Fibroblast of lung (primary cell): ENCODE measurements at regions not wholly inside any gene's neighbourhood (a gene's known extent, or its start where the extent isn't known, plus 50 kb on each side); places are given as distances from the start of the nearest gene placed in this dataset.

Experiments
- DNase-seq, 2 donors: peaks; one replicate each; pipeline versions ENCODE4 v3.0.0 to v3.0.0-alpha.2; 2010; ENCODE audit warnings: low read depth in 2 of 2
- H2AFZ ChIP-seq: 2 replicates; pipeline ENCODE4 v1.5.1; 2012; ENCODE audit warnings: low read length, control low read depth, inconsistent platforms
- H3K27ac ChIP-seq: 2 replicates; pipeline ENCODE4 v1.5.1; 2011; ENCODE audit warnings: low read length, control low read depth; ENCODE audit not compliant: insufficient read depth
- H3K27me3 ChIP-seq: 2 replicates; pipeline ENCODE4 v1.5.1; 2011; ENCODE audit warnings: mild to moderate bottlenecking, low read length; ENCODE audit not compliant: control insufficient read depth, insufficient read depth
- H3K36me3 ChIP-seq: 2 replicates; pipeline ENCODE4 v1.5.1; 2011; ENCODE audit warnings: low read length; ENCODE audit not compliant: control insufficient read depth, insufficient read depth
- H3K4me1 ChIP-seq: 2 replicates; pipeline ENCODE4 v1.5.1; 2011; ENCODE audit warnings: low read length; ENCODE audit not compliant: control insufficient read depth, insufficient read depth; ENCODE audit errors: extremely low read depth
- H3K4me2 ChIP-seq: 2 replicates; pipeline ENCODE4 v1.5.1; 2011; ENCODE audit warnings: low read length, control low read depth; ENCODE audit not compliant: insufficient read depth; ENCODE audit errors: extremely low read depth
- H3K4me3 ChIP-seq, 4 experiments: fragments of 200-600 bp in 1 of 4; sonication (generic) in 1 of 4; replicated peaks in 1 of 4; 2 replicates each; pipeline ENCODE4 v1.5.1; 2011 to 2016; ENCODE audit warnings: low read length in 4 of 4, low read depth in 3 of 4, mild to moderate bottlenecking in 3 of 4, control low read depth in 2 of 4, inconsistent platforms in 1 of 4, mixed read lengths in 1 of 4; ENCODE audit not compliant: insufficient read depth in 1 of 4; ENCODE audit errors: control extremely low read depth in 1 of 4
- H3K79me2 ChIP-seq: 2 replicates; pipeline ENCODE4 v1.5.1; 2012; ENCODE audit warnings: mild to moderate bottlenecking, low read length, inconsistent platforms; ENCODE audit not compliant: control insufficient read depth, insufficient read depth
- H3K9ac ChIP-seq: 2 replicates; pipeline ENCODE4 v1.5.1; 2011; ENCODE audit warnings: mild to moderate bottlenecking, low read length, control low read depth; ENCODE audit not compliant: insufficient read depth
- H3K9me3 ChIP-seq: 2 replicates; pipeline ENCODE4 v1.5.1; 2012; ENCODE audit warnings: low read depth, low read length; ENCODE audit not compliant: control insufficient read depth, insufficient read depth
- H4K20me1 ChIP-seq: 2 replicates; pipeline ENCODE4 v1.5.1; 2011; ENCODE audit warnings: low read length; ENCODE audit not compliant: control insufficient read depth, insufficient read depth; ENCODE audit errors: extremely low read depth
- CTCF ChIP-seq, 2 donors: IDR thresholded peaks in 1 of 2; conservative IDR thresholded peaks in 1 of 2; 1 replicate in 1 of 2; 2 replicates in 1 of 2; pipeline ENCODE4 v1.5.1; 2011 to 2012; ENCODE audit warnings: low read length in 2 of 2, control low read depth in 1 of 2, inconsistent platforms in 1 of 2, low read depth in 1 of 2, mild to moderate bottlenecking in 1 of 2
- EZH2 ChIP-seq: IDR thresholded peaks from 2 replicates; pipeline ENCODE4 v1.5.1; 2012; ENCODE audit warnings: low read length, control low read depth, mild to moderate bottlenecking; ENCODE audit errors: missing control alignments

GRCh38 chr5:101143526-101143925 lies 240.4 kb upstream of the ST8SIA4 start:
- Histone ChIP-seq H3K9me3 (no peaks in the 10 kb centered on the region), H2AFZ (no peak overlapping the region), H3K27me3 (no peaks in the 10 kb centered on the region), H4K20me1 (no peaks in the 10 kb centered on the region), H3K79me2 (no peaks in the 10 kb centered on the region), H3K9ac (no peak overlapping the region), H3K4me3 (no peak overlapping the region), H3K4me1 (no peaks in the 10 kb centered on the region), H3K27ac (no peak overlapping the region), H3K4me2 (no peak overlapping the region), H3K36me3 (no peaks in the 10 kb centered on the region)
- no peak for DNase-seq
- no peak for TF ChIP-seq EZH2
- no peak for TF ChIP-seq CTCF (conservative IDR thresholded peaks at IDR 0.05 in 1 of 2, IDR thresholded peaks at IDR 0.05 in 1 of 2; ENCODE audit: low read depth in 1 of 2, low read length in 2 of 2)

- TF ChIP-seq EZH2 (no peak), CTCF (conservative IDR thresholded peaks at IDR 0.05 in 1 of 2, IDR thresholded peaks at IDR 0.05 in 1 of 2; ENCODE audit: low read depth in 1 of 2, low read length in 2 of 2) (no peak)
- no peaks in the 10 kb centered on the region for H4K20me1 ChIP-seq
- DNase-seq = no peak
- H3K4me2 ChIP-seq = no peak overlapping the region
- H3K4me3 ChIP-seq = no peak overlapping the region
- H3K27ac ChIP-seq = no peak overlapping the region
- H3K9me3 ChIP-seq = no peaks in the 10 kb centered on the region
- no peak overlapping the region for H2AFZ ChIP-seq
- H3K36me3 ChIP-seq = no peaks in the 10 kb centered on the region
- no peak overlapping the region for H3K9ac ChIP-seq
- H3K4me1 ChIP-seq = no peaks in the 10 kb centered on the region
- H3K79me2 ChIP-seq = no peaks in the 10 kb centered on the region
- no peaks in the 10 kb centered on the region for H3K27me3 ChIP-seq
These were observed 239.0 kb upstream of the ST8SIA4 start for GRCh38 chr5:101142102-101142501.

GRCh38 chr5:101136454-101136853 lies 233.4 kb upstream of the ST8SIA4 start:
- no peaks in the 10 kb centered on the region for H3K36me3 ChIP-seq
- H4K20me1 ChIP-seq = no peaks in the 10 kb centered on the region
- H3K4me1 ChIP-seq = no peaks in the 10 kb centered on the region
- H3K27me3 ChIP-seq = no peaks in the 10 kb centered on the region
- no peaks in the 10 kb centered on the region for H3K9me3 ChIP-seq
- no peak for DNase-seq
- H2AFZ ChIP-seq = no peak overlapping the region
- no peak overlapping the region for H3K9ac ChIP-seq
- TF ChIP-seq EZH2 = no peak
- no peak for TF ChIP-seq CTCF (conservative IDR thresholded peaks at IDR 0.05 in 1 of 2, IDR thresholded peaks at IDR 0.05 in 1 of 2; ENCODE audit: low read depth in 1 of 2, low read length in 2 of 2)
- no peak overlapping the region for H3K4me3 ChIP-seq
- H3K27ac ChIP-seq = no peak overlapping the region
- H3K4me2 ChIP-seq = no peak overlapping the region
- H3K79me2 ChIP-seq = no peaks in the 10 kb centered on the region
